OCI-LY7 (cell line): ENCODE measurements at regions not wholly inside any gene's neighbourhood (a gene's known extent, or its start where the extent isn't known, plus 50 kb on each side); places are given as distances from the start of the nearest gene placed in this dataset.

Experiments used
- BruUV-seq: library from RNA; stranded (reverse); fragments of 400-500 nt; replicated peaks from 2 replicates; lab custom pipeline; 2021; lab: Mats Ljungman, UMichigan
- CTCF ChIA-PET: fragments of 300-600 bp; sonication (Branson Sonifier 250); formaldehyde crosslinking; loops from one replicate; lab custom pipeline; 2022; ENCODE audit warnings: antibody characterized with exemption; ENCODE audit not compliant: unreplicated experiment; lab: Charles Lee
- POLR2A ChIA-PET: fragments of 300-600 bp; sonication (Branson Sonifier 250); formaldehyde crosslinking; loops from one replicate; lab custom pipeline; 2022; ENCODE audit warnings: antibody characterized with exemption; lab: Charles Lee
- DNase-seq: peaks from one replicate; pipeline ENCODE4 v3.0.0-alpha.2; 2015; ENCODE audit warnings: low spot score
- H2AFZ ChIP-seq: fragments of 200-600 bp; sonication (generic), shearing (Covaris generic); 2 replicates; pipeline ENCODE4 v1.6.1; 2014; ENCODE audit warnings: mild to moderate bottlenecking, antibody characterized with exemption, low read length, moderate library complexity
- H3K27ac ChIP-seq: fragments of 200-600 bp; sonication (generic); 2 replicates; pipeline ENCODE4 v1.5.1; 2014; ENCODE audit warnings: mixed run types, low read depth, mild to moderate bottlenecking, moderate library complexity, low read length, inconsistent platforms; ENCODE audit not compliant: poor library complexity, severe bottlenecking
- H3K36me3 ChIP-seq: fragments of 200-600 bp; sonication (generic); 2 replicates; pipeline ENCODE4 v1.6.1; 2014; ENCODE audit warnings: mild to moderate bottlenecking, antibody characterized with exemption, low read length, moderate library complexity, mixed read lengths; ENCODE audit not compliant: insufficient read depth
- H3K4me1 ChIP-seq: fragments of 200-600 bp; sonication (generic); 2 replicates; pipeline ENCODE4 v1.5.1; 2014; ENCODE audit warnings: mild to moderate bottlenecking, low read length; ENCODE audit not compliant: insufficient read depth, poor library complexity, severe bottlenecking
- H3K4me2 ChIP-seq: fragments of 200-600 bp; sonication (generic); 2 replicates; pipeline ENCODE4 v1.6.1; 2014; ENCODE audit warnings: mild to moderate bottlenecking, low read length
- H3K4me3 ChIP-seq: fragments of 200-600 bp; sonication (generic); 2 replicates; pipeline ENCODE4 v1.5.1; 2014; ENCODE audit warnings: mild to moderate bottlenecking, low read depth, low read length; ENCODE audit not compliant: poor library complexity, severe bottlenecking
- H3K79me2 ChIP-seq: fragments of 200-600 bp; sonication (generic); 2 replicates; pipeline ENCODE4 v1.6.1; 2016; ENCODE audit warnings: low read depth, mild to moderate bottlenecking, low read length, moderate library complexity, mixed read lengths; ENCODE audit not compliant: insufficient read depth
- H3K9me2 ChIP-seq: fragments of 200-600 bp; sonication (generic); 2 replicates; pipeline ENCODE4 v1.6.1; 2016; ENCODE audit warnings: mild to moderate bottlenecking, low read length, mixed read lengths; ENCODE audit not compliant: insufficient read depth
- H3K9me3 ChIP-seq: fragments of 200-600 bp; sonication (generic); 2 replicates; pipeline ENCODE4 v1.6.1; 2014; ENCODE audit warnings: mild to moderate bottlenecking, mixed run types, low read length, mixed read lengths
- H4K20me1 ChIP-seq: fragments of 200-600 bp; sonication (generic); 2 replicates; pipeline ENCODE4 v1.6.1; 2014; ENCODE audit warnings: mild to moderate bottlenecking, antibody characterized with exemption, low read length, moderate library complexity, mixed read lengths; ENCODE audit not compliant: insufficient read depth
- EZH2phosphoT487 ChIP-seq: fragments of 200-600 bp; sonication (generic); IDR thresholded peaks from 2 replicates; pipeline ENCODE4 v1.6.1; 2018; ENCODE audit warnings: low read depth, borderline replicate concordance, mild to moderate bottlenecking, mixed run types, antibody characterized with exemption, low read length, moderate library complexity, mixed read lengths
- intact Hi-C: fragments of 100-400 bp; cut with micrococcal nuclease; formaldehyde crosslinking; loops from one replicate; pipeline ENCODE4 v1.10.0; 2022; ENCODE audit not compliant: unreplicated experiment
- TF ChIP-seq, protein P1 (sequence below): fragments of 200-600 bp; sonication (generic); conservative IDR thresholded peaks from 2 replicates; pipeline ENCODE4 v1.5.1; 2014; ENCODE audit warnings: mild to moderate bottlenecking, antibody characterized with exemption, low read length, moderate library complexity, mixed read lengths

DNA sequence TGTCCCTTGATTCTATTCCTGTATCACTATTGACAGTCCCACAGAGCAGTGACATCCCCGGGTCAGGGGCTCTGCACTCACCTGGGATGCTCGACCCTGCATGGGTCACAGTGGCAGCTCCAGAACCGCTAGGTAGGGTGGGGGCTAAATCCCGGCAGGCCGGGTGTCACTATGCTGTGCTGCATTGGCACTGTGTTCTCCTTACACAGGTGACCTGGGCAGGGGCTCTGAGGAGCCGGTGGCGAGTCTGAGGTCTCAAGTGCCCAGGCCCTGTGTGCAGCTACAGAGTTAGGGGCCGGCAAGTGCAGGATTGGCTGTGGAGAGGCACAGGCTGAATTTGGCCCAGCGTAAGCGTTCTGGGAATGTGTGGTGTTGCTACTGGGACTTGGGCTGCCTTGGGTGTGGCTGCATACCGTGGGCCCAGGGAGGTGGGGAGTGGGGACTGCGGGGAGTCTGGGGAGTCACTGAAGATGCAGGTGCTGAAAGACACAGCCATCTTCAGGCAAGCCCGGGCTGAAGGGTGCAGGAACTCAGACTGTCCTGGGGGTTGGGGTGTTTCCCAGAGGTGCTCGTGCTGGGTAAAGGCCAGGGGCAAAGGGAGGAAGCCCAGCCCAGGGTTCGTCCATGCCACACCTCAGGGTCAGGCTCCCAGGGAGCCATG lies 102.6 kb upstream of the PRR20G start:
- H3K4me1 ChIP-seq, result no peaks in the 10 kb centered on the region
- no peaks in the 10 kb centered on the region for H3K36me3 ChIP-seq
- H2AFZ ChIP-seq, result no peak overlapping the region
- H3K79me2 ChIP-seq, result no peaks in the 10 kb centered on the region
- ChIA-PET CTCF (no interaction called here), POLR2A (no interaction called here)
- H3K9me3 ChIP-seq, result no peaks in the 10 kb centered on the region
- H3K4me3 ChIP-seq, result no peak overlapping the region
- no peak for DNase-seq
- TF ChIP-seq EZH2phosphoT487, result no peak
- TF ChIP-seq, protein P1, sequence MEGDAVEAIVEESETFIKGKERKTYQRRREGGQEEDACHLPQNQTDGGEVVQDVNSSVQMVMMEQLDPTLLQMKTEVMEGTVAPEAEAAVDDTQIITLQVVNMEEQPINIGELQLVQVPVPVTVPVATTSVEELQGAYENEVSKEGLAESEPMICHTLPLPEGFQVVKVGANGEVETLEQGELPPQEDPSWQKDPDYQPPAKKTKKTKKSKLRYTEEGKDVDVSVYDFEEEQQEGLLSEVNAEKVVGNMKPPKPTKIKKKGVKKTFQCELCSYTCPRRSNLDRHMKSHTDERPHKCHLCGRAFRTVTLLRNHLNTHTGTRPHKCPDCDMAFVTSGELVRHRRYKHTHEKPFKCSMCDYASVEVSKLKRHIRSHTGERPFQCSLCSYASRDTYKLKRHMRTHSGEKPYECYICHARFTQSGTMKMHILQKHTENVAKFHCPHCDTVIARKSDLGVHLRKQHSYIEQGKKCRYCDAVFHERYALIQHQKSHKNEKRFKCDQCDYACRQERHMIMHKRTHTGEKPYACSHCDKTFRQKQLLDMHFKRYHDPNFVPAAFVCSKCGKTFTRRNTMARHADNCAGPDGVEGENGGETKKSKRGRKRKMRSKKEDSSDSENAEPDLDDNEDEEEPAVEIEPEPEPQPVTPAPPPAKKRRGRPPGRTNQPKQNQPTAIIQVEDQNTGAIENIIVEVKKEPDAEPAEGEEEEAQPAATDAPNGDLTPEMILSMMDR, result no peak
- intact Hi-C loops, result no loop called here
- H4K20me1 ChIP-seq, result no peaks in the 10 kb centered on the region
- H3K9me2 ChIP-seq, result no peaks in the 10 kb centered on the region
- no TSS peak for BruUV-seq
- H3K27ac ChIP-seq, result no peak overlapping the region
- H3K4me2 ChIP-seq, result no peak overlapping the region

DNA sequence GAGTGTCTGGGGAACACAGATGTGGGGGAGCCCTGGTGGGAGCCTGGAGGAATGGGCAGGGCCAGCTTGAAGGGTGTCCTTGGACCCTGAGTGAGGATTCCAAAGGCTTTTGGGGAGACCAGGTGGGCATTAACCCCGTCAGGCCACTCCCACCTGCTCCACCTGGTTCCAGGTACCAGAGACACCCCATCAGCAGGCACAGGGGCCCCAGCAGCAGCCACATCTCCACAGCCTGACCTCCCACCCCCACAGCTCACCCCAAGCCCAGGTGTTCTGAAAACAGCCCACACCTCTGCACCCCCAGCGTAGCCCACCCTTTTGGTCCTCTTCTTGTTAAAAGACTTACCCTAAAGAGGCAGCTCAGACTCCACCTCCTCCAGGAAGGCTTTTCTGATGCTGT lies 102.1 kb upstream of the PRR20G start:
- DNase-seq, result no peak
- no TSS peak for BruUV-seq
- Histone ChIP-seq H3K4me2 (no peak overlapping the region), H4K20me1 (no peaks in the 10 kb centered on the region), H2AFZ (no peak overlapping the region), H3K4me3 (no peak overlapping the region), H3K27ac (no peak overlapping the region), H3K9me2 (no peaks in the 10 kb centered on the region), H3K79me2 (no peaks in the 10 kb centered on the region), H3K36me3 (no peaks in the 10 kb centered on the region), H3K4me1 (no peaks in the 10 kb centered on the region), H3K9me3 (no peaks in the 10 kb centered on the region)
- intact Hi-C loops, result no loop called here
- TF ChIP-seq, protein P1, result no peak
- no peak for TF ChIP-seq EZH2phosphoT487
- ChIA-PET POLR2A (no interaction called here), CTCF (no interaction called here)

DNA sequence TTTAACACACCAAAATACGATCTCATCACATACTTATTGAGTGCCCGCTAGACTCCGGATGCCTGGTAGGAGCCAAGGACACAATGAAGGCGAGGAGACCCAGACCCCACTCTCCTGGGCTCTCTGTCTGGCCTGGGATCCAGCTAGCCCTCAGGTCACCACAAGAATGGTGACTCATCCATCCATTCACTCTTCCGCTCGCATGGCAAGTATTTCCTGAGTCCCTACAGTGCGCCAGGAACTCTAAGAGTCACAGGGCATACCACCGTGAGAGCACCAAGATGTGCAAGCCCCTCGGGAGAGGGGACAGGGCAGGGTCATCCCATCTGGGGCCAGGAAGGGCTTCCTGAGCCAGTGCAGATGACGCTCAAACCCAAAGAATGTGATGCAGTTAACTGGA lies 101.6 kb upstream of the PRR20G start:
- POLR2A ChIA-PET, result no interaction called here
- BruUV-seq, result no TSS peak
- TF ChIP-seq, protein P1, result no peak
- no peak for TF ChIP-seq EZH2phosphoT487
- Histone ChIP-seq H3K9me2 (no peaks in the 10 kb centered on the region), H3K4me1 (no peaks in the 10 kb centered on the region), H3K79me2 (no peaks in the 10 kb centered on the region), H3K36me3 (no peaks in the 10 kb centered on the region), H2AFZ (no peak overlapping the region), H3K4me3 (no peak overlapping the region), H3K27ac (no peak overlapping the region), H3K4me2 (no peak overlapping the region), H3K9me3 (no peaks in the 10 kb centered on the region), H4K20me1 (no peaks in the 10 kb centered on the region)
- CTCF ChIA-PET, result no interaction called here
- no peak for DNase-seq
- intact Hi-C loops, result no loop called here
